HCT116 (cell line): ENCODE measurements at regions not wholly inside any gene's neighbourhood (a gene's known extent, or its start where the extent isn't known, plus 50 kb on each side); places are given as distances from the start of the nearest gene placed in this dataset.

Experiments used
- ATAC-seq: fragments of 200-7000 bp; cut with Tn5 transposase; 2 replicates; pipeline ENCODE4 v1.9.1; 2020; ENCODE audit warnings: mild to moderate bottlenecking, moderate library complexity
- BruUV-seq: library from RNA; stranded (reverse); fragments of 400-500 nt; replicated peaks from 2 replicates; lab custom pipeline; 2021; lab: Mats Ljungman, UMichigan
- CTCF ChIA-PET: fragments of 300-600 bp; sonication (Branson Sonifier 250); formaldehyde crosslinking; loops from one replicate; lab custom pipeline; 2021; ENCODE audit warnings: antibody characterized with exemption; lab: Charles Lee
- POLR2A ChIA-PET: fragments of 300-600, 350-600 bp; sonication (Branson Sonifier 250); formaldehyde crosslinking; loops from one replicate; lab custom pipeline; 2021; ENCODE audit warnings: antibody characterized with exemption; lab: Charles Lee
- RAD21 ChIA-PET, 2 experiments: fragments of 300-600 bp; sonication (Branson Sonifier 250); formaldehyde crosslinking; loops; one replicate each; lab custom pipeline; 2023; ENCODE audit warnings: low total read pairs in 2 of 2; ENCODE audit not compliant: uncharacterized antibody in 2 of 2, unreplicated experiment in 2 of 2, low non-redundant PET in 1 of 2; lab: Charles Lee
- DNase-seq: peaks from one replicate; pipeline ENCODE4 v3.0.0-alpha.2; 2010; ENCODE audit warnings: low read depth, low spot score
- H2AFZ ChIP-seq: fragments of 200-600 bp; shearing (Covaris generic), sonication (generic); 2 replicates; pipeline ENCODE4 v1.6.1; 2017; ENCODE audit warnings: low read depth, mixed run types, mixed read lengths, antibody characterized with exemption, low read length; ENCODE audit not compliant: poor library complexity, severe bottlenecking
- H3K27ac ChIP-seq: 2 replicates; pipeline ENCODE4 v1.5.1; 2012; ENCODE audit warnings: low read depth, low read length
- H3K27me3 ChIP-seq: fragments of 200-600 bp; sonication (generic); 2 replicates; pipeline ENCODE4 v1.6.1; 2016; ENCODE audit warnings: mixed run types, low read length, mixed read lengths; ENCODE audit not compliant: insufficient read depth
- H3K36me3 ChIP-seq, 2 experiments: fragments of 200-500 bp in 1 of 2; fragments of 200-600 bp in 1 of 2; sonication (Bioruptor generic) in 1 of 2; sonication (generic) in 1 of 2; 2 replicates each; pipeline versions ENCODE4 v1.5.1 to v1.6.1; 2014 to 2016; ENCODE audit warnings: low read length in 2 of 2, inconsistent platforms in 1 of 2, mixed read lengths in 1 of 2, mixed run types in 1 of 2; ENCODE audit not compliant: insufficient read depth in 2 of 2, control insufficient read depth in 1 of 2
- H3K4me1 ChIP-seq, 2 experiments: fragments of 200-600 bp in 1 of 2; sonication (generic) in 1 of 2; 2 replicates each; pipeline versions ENCODE4 v1.5.1 to v1.6.1; 2012 to 2017; ENCODE audit warnings: low read length in 2 of 2, inconsistent platforms in 1 of 2, mild to moderate bottlenecking in 1 of 2, mixed read lengths in 1 of 2, mixed run types in 1 of 2, moderate library complexity in 1 of 2; ENCODE audit not compliant: insufficient read depth in 2 of 2, control insufficient read depth in 1 of 2
- H3K4me2 ChIP-seq: fragments of 200-600 bp; sonication (generic); 2 replicates; pipeline ENCODE4 v1.6.1; 2017; ENCODE audit warnings: mixed run types, low read length, mixed read lengths
- H3K4me3 ChIP-seq, 2 experiments: fragments of 200-600 bp in 1 of 2; sonication (generic) in 1 of 2; replicated peaks in 1 of 2; 2 replicates each; pipeline ENCODE4 v1.5.1; 2011 to 2016; ENCODE audit warnings: low read length in 2 of 2, control low read depth in 1 of 2, low read depth in 1 of 2, mild to moderate bottlenecking in 1 of 2, mixed read lengths in 1 of 2, mixed run types in 1 of 2
- H3K79me2 ChIP-seq: fragments of 200-600 bp; sonication (generic); 2 replicates; pipeline ENCODE4 v1.6.1; 2017; ENCODE audit warnings: mild to moderate bottlenecking, mixed run types, low read length, moderate library complexity, mixed read lengths; ENCODE audit not compliant: insufficient read depth
- H3K9ac ChIP-seq: fragments of 200-600 bp; sonication (generic); 2 replicates; pipeline ENCODE4 v1.6.1; 2016; ENCODE audit warnings: low read length, mixed read lengths
- H3K9me2 ChIP-seq: fragments of 200-600 bp; sonication (generic), shearing (Covaris generic); 2 replicates; pipeline ENCODE4 v1.6.1; 2017; ENCODE audit warnings: mixed run types, mild to moderate bottlenecking, moderate library complexity; ENCODE audit not compliant: insufficient read depth
- H3K9me3 ChIP-seq, 2 experiments: fragments of 200-500 bp in 1 of 2; fragments of 200-600 bp in 1 of 2; sonication (Bioruptor generic) in 1 of 2; sonication (generic) in 1 of 2; 2 replicates each; pipeline ENCODE4 v1.6.1; 2014 to 2017; ENCODE audit warnings: low read length in 2 of 2, mixed read lengths in 2 of 2, inconsistent platforms in 1 of 2, low read depth in 1 of 2, mild to moderate bottlenecking in 1 of 2, mixed run types in 1 of 2, moderate library complexity in 1 of 2; ENCODE audit not compliant: control insufficient read depth in 1 of 2, insufficient read depth in 1 of 2
- H4K20me1 ChIP-seq: fragments of 200-600 bp; sonication (generic), shearing (Covaris generic); 2 replicates; pipeline ENCODE4 v1.6.1; 2017; ENCODE audit warnings: mixed run types, mild to moderate bottlenecking, moderate library complexity; ENCODE audit not compliant: insufficient read depth
- CBX3 ChIP-seq: IDR thresholded peaks from 2 replicates; pipeline ENCODE4 v1.6.1; 2012; ENCODE audit warnings: low read depth
- CEBPB ChIP-seq: IDR thresholded peaks from 2 replicates; pipeline ENCODE4 v1.6.1; 2012; ENCODE audit warnings: low read depth
- EGR1 ChIP-seq: IDR thresholded peaks from 2 replicates; pipeline ENCODE4 v1.6.1; 2012; ENCODE audit warnings: low read depth
- ELF1 ChIP-seq: IDR thresholded peaks from 2 replicates; pipeline ENCODE4 v1.6.1; 2012; ENCODE audit warnings: low read depth, borderline replicate concordance
- EZH2phosphoT487 ChIP-seq: fragments of 200-600 bp; IDR thresholded peaks from 2 replicates; pipeline ENCODE4 v1.6.1; 2018; ENCODE audit warnings: antibody characterized with exemption, borderline replicate concordance
- JUND ChIP-seq: IDR thresholded peaks from 2 replicates; pipeline ENCODE4 v1.6.1; 2012
- RAD21 ChIP-seq: IDR thresholded peaks from 2 replicates; pipeline ENCODE4 v1.6.1; 2012; ENCODE audit warnings: low read depth, mild to moderate bottlenecking
- SIN3A ChIP-seq: IDR thresholded peaks from 2 replicates; pipeline ENCODE4 v1.6.1; 2012; ENCODE audit warnings: low read depth
- SP1 ChIP-seq: IDR thresholded peaks from 2 replicates; pipeline ENCODE4 v1.6.1; 2012; ENCODE audit warnings: low read depth
- YY1 ChIP-seq: IDR thresholded peaks from 2 replicates; pipeline ENCODE4 v1.6.1; 2011; ENCODE audit warnings: low read length, low read depth, moderate library complexity, mild to moderate bottlenecking; ENCODE audit not compliant: insufficient replicate concordance; ENCODE audit errors: extremely low read depth
- ZNF274 ChIP-seq: fragments of 200-500 bp; sonication (Bioruptor generic); IDR thresholded peaks from 2 replicates; pipeline ENCODE4 v1.6.1; 2014; ENCODE audit warnings: mild to moderate bottlenecking, low read depth, low read length, inconsistent platforms
- intact Hi-C: fragments of 100-400 bp; cut with micrococcal nuclease; formaldehyde crosslinking; loops from 2 replicates; pipeline ENCODE4 v1.10.0; 2022
- TF ChIP-seq, protein P1 (sequence below): IDR thresholded peaks from 2 replicates; pipeline ENCODE4 v1.6.1; 2012; ENCODE audit warnings: low read depth
- TF ChIP-seq, protein P2 (sequence below): IDR thresholded peaks from 2 replicates; pipeline ENCODE4 v1.6.1; 2011; ENCODE audit warnings: mild to moderate bottlenecking, low read length, moderate library complexity; ENCODE audit not compliant: insufficient replicate concordance; ENCODE audit errors: extremely low read depth
- TF ChIP-seq, protein P3 (sequence below): IDR thresholded peaks from 2 replicates; pipeline ENCODE4 v1.6.1; 2012
- TF ChIP-seq, protein P4 (sequence below), 3 experiments: fragments of 200-600 bp in 1 of 3; sonication (generic) in 1 of 3; IDR thresholded peaks in 2 of 3; conservative IDR thresholded peaks in 1 of 3; 2 replicates each; pipeline ENCODE4 v1.5.1; 2012 to 2017; ENCODE audit warnings: low read depth in 2 of 3, low read length in 2 of 3, antibody characterized with exemption in 1 of 3, borderline replicate concordance in 1 of 3, control low read depth in 1 of 3, mild to moderate bottlenecking in 1 of 3, mixed read lengths in 1 of 3, mixed run types in 1 of 3, moderate library complexity in 1 of 3; ENCODE audit not compliant: insufficient read depth in 1 of 3

DNA sequence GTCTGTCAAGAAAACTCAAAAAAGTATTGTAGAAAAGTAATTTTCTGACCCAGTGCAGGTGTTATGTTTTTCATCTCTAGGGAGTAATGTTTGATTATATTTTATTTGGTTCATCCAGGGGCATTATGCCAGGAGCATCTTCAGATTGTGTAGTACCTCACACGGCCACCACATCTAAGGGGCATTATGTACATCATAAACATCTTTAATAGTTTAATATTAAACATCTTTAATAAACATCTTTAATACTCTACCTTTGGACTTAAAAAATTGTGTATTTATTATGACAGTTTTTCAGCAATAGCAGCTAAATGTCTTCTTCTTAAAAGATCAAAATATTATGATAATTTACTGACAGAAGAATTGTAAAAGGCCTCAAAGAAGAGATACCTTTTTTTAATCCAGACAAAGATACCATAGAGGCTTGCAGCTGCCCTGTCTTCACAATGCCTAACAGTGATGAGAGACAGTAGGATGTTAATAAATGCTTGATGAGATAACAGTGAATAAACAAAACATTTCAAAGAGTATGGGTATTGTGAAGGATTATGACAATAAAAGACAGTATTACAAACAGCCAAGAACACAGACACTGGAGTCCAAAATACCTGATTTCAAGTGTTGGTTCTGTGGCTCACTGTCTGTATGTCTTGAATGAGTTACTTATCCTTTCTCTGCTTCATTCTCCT is 240.9 kb upstream of the ADGRL2 start (continued):
- TF ChIP-seq, protein P1, sequence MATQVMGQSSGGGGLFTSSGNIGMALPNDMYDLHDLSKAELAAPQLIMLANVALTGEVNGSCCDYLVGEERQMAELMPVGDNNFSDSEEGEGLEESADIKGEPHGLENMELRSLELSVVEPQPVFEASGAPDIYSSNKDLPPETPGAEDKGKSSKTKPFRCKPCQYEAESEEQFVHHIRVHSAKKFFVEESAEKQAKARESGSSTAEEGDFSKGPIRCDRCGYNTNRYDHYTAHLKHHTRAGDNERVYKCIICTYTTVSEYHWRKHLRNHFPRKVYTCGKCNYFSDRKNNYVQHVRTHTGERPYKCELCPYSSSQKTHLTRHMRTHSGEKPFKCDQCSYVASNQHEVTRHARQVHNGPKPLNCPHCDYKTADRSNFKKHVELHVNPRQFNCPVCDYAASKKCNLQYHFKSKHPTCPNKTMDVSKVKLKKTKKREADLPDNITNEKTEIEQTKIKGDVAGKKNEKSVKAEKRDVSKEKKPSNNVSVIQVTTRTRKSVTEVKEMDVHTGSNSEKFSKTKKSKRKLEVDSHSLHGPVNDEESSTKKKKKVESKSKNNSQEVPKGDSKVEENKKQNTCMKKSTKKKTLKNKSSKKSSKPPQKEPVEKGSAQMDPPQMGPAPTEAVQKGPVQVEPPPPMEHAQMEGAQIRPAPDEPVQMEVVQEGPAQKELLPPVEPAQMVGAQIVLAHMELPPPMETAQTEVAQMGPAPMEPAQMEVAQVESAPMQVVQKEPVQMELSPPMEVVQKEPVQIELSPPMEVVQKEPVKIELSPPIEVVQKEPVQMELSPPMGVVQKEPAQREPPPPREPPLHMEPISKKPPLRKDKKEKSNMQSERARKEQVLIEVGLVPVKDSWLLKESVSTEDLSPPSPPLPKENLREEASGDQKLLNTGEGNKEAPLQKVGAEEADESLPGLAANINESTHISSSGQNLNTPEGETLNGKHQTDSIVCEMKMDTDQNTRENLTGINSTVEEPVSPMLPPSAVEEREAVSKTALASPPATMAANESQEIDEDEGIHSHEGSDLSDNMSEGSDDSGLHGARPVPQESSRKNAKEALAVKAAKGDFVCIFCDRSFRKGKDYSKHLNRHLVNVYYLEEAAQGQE = no peak
- TF ChIP-seq EZH2phosphoT487 (no peak), ELF1 (no peak), SP1 (no peak)

DNA sequence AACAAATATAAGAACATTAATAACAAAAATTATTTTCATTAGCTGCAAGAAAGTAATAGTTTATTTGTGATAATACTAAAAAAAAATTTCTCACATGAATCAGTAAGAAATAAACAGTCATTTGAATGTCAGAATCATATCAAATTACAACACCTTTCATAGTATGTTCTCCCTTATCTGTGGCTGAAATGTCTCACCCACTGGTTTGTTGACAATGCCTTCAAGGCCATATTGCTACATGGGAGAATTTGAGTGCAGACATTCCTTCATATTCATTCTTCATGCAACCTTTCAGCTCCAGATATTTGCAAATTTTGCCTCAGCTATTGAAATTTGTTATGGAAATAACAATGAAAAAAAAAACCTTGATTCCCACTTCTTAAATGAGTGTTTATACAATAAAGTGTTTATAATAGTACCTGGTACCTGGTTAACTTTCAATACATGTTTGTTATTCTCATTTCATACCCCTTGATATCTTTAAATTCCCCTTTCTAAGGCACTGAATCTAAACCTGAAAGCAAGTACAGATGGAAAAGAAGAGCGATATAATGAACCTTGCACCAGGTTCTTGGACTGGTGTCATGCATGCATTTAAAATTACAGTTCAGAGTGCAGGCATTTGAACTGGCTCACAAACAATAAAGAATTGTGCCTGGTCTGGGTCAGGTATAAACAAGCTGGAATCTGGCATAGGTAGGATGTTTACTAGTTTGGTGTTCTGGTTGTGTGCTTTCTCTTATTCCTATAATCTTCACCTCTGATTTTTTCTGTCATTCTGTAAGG is 242.2 kb upstream of the ADGRL2 start:
- ATAC-seq (no peak), DNase-seq (no peak)
- ChIA-PET POLR2A (no interaction called here), CTCF (no interaction called here), RAD21 (no interaction called here)
- H3K4me2 ChIP-seq = no peak overlapping the region
- H3K4me3 ChIP-seq = no peak overlapping the region
- no peaks in the 10 kb centered on the region for H3K4me1 ChIP-seq
- H3K27me3 ChIP-seq = no peaks in the 10 kb centered on the region
- H3K9me2 ChIP-seq = no peaks in the 10 kb centered on the region
- H2AFZ ChIP-seq = no peak overlapping the region
- H3K79me2 ChIP-seq = no peaks in the 10 kb centered on the region
- no peak overlapping the region for H3K27ac ChIP-seq
- TF ChIP-seq, protein P2, sequence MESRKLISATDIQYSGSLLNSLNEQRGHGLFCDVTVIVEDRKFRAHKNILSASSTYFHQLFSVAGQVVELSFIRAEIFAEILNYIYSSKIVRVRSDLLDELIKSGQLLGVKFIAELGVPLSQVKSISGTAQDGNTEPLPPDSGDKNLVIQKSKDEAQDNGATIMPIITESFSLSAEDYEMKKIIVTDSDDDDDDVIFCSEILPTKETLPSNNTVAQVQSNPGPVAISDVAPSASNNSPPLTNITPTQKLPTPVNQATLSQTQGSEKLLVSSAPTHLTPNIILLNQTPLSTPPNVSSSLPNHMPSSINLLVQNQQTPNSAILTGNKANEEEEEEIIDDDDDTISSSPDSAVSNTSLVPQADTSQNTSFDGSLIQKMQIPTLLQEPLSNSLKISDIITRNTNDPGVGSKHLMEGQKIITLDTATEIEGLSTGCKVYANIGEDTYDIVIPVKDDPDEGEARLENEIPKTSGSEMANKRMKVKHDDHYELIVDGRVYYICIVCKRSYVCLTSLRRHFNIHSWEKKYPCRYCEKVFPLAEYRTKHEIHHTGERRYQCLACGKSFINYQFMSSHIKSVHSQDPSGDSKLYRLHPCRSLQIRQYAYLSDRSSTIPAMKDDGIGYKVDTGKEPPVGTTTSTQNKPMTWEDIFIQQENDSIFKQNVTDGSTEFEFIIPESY = no peak
- TF ChIP-seq ZNF274 = no peak
- TF ChIP-seq, protein P3, sequence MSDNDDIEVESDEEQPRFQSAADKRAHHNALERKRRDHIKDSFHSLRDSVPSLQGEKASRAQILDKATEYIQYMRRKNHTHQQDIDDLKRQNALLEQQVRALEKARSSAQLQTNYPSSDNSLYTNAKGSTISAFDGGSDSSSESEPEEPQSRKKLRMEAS = no peak
- TF ChIP-seq CBX3 = no peak
- no peak for TF ChIP-seq JUND
- TF ChIP-seq EGR1 = no peak
- no peak for TF ChIP-seq SIN3A
- no peak for TF ChIP-seq YY1
- TF ChIP-seq CEBPB = no peak
- TF ChIP-seq, protein P4, sequence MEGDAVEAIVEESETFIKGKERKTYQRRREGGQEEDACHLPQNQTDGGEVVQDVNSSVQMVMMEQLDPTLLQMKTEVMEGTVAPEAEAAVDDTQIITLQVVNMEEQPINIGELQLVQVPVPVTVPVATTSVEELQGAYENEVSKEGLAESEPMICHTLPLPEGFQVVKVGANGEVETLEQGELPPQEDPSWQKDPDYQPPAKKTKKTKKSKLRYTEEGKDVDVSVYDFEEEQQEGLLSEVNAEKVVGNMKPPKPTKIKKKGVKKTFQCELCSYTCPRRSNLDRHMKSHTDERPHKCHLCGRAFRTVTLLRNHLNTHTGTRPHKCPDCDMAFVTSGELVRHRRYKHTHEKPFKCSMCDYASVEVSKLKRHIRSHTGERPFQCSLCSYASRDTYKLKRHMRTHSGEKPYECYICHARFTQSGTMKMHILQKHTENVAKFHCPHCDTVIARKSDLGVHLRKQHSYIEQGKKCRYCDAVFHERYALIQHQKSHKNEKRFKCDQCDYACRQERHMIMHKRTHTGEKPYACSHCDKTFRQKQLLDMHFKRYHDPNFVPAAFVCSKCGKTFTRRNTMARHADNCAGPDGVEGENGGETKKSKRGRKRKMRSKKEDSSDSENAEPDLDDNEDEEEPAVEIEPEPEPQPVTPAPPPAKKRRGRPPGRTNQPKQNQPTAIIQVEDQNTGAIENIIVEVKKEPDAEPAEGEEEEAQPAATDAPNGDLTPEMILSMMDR (IDR thresholded peaks at IDR 0.05 in 2 of 3, conservative IDR thresholded peaks at IDR 0.05 in 1 of 3; ENCODE audit: borderline replicate concordance in 1 of 3, insufficient read depth in 1 of 3, low read depth in 2 of 3, low read length in 2 of 3) = no peak
- TF ChIP-seq SP1 = no peak
- no peak for TF ChIP-seq RAD21
- BruUV-seq = no TSS peak
- no peaks in the 10 kb centered on the region for H4K20me1 ChIP-seq
- no peaks in the 10 kb centered on the region for H3K36me3 ChIP-seq
- intact Hi-C loops = no loop called here
- no peak overlapping the region for H3K9ac ChIP-seq
- H3K9me3 ChIP-seq = no peaks in the 10 kb centered on the region
